NCI-H2081 (cell line): ENCODE measurements at regions not wholly inside any gene's neighbourhood (a gene's known extent, or its start where the extent isn't known, plus 50 kb on each side); places are given as distances from the start of the nearest gene placed in this dataset.
A peak's percentile ranks its signal among the peaks of the same experiment; 100 is the strongest.
"Not testable (repeated sequence)": the region's sequence is repeated elsewhere in the genome, so short reads cannot be mapped to it uniquely, and the experiment has no call there.

Source experiments
- DNase-seq, 2 experiments: peaks; one replicate each; lab custom pipeline; 2025; lab: John Stamatoyannopoulos, UW

DNA sequence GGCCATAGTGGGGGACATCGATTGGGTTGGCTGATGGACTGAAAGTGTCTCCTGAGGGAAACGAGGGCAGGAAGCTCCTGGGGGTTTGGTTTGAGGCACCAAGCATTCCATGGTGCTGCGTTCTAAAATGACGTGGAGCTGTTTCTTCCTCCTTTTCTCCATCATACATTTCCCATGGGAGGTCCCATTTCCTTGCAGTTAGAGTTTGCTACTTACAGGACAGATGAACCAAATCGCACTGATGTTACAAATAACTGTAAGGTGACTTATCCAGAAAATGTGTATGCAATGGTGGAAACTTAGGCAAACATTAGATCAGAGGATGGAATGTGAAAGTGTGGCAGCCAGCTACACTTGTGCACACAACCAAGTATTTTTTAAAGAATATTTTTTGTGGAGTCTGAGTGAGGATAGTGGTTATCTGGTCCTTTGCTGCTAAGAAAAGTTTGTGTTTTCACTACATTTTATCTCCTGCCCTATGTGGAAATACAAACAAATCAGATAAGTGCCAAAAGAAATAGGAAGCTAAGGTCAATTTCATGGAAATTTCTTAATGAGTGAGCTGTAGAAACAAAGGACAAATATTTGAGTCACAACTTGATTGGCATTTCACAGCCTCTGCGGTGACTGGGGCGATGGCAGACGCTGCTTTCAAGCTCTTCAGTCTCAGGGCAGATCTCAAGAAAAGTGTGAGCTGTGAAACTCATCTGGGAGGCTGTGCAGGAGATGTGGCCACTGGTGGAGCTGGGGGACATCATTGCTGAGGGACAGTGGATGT, 256.2 kb downstream of the TSN start:
- no peak for DNase-seq

DNA sequence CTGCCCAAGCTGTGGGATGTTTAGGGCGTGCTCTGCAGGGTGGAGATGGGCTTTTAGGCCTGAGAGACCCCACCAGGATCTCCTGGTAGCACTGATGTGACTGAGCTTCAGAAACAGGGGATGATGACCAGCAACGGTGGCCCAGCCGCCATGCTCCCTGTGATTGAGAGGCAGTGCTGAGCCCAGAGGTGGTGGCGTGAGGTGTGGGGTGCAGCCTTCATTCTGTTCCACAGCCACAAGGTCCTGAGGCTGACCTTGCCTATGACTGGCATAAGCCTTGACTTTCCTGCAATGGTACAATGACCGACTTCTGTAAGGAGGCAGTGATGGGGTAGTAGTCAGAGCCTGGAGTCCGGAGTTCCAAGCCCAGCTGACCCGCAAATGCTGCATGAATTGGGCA, 263.3 kb downstream of the TSN start:
- no peak for DNase-seq

DNA sequence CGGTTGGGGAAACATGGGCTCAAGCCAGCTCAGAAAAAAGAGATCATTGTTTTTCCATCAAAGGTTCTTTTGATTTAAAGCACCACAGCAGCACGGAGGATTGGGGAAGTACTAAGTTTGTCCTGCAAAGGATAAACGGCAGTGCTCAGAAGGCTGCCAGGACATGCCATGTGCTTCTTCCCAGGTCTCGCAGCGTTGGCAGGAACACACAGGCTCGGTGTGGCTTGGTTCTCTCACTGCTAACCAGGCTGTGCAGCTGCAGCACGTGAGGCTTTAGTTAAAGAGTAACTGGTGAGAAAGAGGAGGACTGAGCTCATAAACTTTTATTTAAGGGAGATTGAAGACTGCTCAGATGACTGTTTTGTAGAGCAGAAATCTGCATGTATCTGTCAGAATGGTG, 264.3 kb downstream of the TSN start:
- DNase-seq: no peak

DNA sequence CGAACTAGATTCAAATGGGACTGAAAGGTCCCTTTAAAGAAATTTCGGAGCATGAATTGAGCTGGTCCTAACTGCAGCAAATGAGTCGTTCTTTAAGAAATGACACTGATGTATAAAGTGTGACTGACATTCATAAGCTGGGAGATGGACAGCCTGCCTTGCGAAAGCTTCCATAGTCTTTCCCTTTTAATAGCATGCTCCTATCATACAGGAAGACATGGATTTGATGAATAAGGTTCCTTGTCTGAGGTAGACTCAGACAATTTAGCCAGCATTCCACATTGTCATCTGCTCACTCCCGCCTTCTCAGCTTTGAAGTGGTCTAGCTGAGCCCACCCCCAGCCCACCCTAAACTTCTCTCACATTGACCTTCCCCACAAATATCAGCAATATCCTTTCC, 264.9 kb downstream of the TSN start:
- DNase-seq: no peak

DNA sequence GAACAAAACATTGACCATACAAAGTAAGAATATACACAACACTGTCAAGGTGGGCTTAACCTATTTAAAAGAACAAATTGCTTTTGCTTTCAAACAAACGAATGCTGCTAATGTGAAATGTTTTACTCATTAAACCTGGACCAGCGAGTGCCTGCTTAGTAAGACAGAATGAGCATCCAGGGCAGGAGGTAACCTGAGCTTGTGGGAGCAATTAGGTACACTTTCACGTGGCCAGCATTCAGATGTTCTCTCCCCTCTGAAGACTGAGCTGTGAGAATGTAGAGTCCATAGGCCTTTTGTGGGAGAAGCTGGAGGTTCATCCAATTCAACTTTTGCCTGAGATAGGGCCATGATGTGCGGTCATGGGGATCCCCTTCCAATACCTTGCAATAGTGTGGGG, 266.5 kb downstream of the TSN start:
- DNase-seq: no peak

GRCh38 chr2:122022531-122022930, 267.1 kb downstream of the TSN start:
- DNase-seq: no peak

DNA sequence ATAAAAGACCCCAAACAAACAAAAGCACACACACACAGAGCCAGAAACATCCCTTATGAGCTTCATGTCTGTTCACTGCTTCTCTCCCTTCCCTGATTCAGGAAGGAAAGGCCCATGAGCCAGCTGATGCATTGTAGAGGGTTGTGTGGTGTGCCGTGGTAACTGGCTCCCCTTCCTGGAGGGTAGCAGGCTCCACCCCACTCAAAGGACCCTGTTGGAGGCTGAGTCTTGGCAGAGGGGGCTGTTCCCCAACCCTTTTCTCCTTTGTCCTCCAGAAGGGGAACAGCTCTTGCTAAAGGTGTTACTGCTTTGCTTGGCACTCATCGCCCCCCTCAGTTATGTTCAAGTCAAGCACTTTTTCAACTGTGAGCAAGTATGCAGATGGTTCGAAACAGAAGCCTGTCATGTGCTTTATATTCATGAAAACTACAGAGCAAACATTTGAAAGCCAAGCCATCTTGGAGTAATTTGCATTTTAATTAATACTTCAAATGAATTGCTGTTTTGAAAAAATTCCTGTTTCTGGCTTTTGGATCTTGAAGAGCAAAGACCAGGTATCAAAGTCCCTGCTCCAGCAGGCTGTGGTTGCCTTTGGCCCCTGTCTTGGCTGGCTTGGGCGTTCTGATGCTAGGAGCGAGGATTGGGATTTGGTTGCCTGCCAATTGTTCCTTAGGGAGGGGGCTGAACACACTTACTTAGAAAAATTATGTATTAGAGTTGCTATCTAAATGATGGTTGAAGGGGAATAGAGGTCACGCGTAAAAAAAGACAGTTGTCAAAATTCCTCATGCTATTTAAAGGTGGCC, 267.8 kb downstream of the TSN start:
- peak in 1 of 2 experiments; percentile 4 for DNase-seq

- no peak for DNase-seq
These were observed 272.2 kb downstream of the TSN start for GRCh38 chr2:122027510-122028217.

DNA sequence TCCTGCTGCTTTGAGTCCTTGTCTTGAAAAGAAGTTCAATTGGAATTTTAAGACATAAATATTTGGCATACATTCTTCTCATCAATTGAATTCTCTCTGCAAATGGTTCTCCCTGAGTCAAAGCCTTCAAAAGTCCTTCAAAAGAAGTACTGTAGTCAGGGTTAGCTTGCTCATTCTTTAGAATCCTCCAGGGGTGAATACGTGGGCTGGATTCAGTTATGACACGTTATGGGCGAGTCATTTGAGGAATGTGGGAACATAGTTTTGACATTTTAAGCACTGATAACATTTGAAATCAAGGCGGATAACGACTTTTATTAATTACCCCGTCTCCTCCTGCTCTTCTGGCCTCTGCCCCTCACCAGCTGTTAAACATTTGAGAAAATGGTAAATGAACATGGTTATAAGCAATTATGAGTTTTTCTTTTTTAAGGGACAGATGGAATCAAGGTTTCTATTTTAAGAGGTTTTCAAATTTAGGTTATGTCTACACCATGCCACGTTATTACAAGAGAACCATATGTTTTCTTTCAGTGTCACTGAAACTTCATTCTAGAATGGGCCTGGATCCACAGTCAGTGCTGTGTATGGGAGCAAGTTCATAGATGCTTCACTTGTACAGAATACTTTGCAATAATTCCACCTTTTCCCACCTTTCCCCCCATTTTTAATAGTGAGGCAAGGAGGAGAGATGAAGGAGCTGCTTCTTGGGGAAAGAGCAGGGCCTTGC, 273.1 kb downstream of the TSN start:
- DNase-seq: no peak

DNA sequence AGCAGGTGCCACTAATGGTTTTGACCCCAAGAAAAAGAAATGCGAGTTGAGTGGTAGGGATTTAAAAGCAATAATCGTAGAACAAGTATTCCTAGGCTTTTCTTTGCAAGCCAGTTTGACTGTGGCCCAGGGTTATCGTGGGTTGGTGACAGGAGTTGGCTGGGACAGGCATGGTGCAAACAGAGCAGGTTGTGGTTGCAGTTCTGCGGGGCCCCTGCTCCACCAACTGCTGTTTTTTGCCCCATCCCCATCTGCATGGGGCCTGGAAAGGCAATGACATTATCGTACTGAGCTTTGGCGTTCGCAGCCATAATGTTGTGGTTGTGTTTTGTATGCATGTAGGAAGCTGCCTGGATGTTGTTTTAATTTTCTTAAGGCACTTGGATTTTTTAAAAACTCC, 274.0 kb downstream of the TSN start:
- DNase-seq: no peak

- no peak for DNase-seq
These were observed 274.5 kb downstream of the TSN start for GRCh38 chr2:122029945-122030344.

DNA sequence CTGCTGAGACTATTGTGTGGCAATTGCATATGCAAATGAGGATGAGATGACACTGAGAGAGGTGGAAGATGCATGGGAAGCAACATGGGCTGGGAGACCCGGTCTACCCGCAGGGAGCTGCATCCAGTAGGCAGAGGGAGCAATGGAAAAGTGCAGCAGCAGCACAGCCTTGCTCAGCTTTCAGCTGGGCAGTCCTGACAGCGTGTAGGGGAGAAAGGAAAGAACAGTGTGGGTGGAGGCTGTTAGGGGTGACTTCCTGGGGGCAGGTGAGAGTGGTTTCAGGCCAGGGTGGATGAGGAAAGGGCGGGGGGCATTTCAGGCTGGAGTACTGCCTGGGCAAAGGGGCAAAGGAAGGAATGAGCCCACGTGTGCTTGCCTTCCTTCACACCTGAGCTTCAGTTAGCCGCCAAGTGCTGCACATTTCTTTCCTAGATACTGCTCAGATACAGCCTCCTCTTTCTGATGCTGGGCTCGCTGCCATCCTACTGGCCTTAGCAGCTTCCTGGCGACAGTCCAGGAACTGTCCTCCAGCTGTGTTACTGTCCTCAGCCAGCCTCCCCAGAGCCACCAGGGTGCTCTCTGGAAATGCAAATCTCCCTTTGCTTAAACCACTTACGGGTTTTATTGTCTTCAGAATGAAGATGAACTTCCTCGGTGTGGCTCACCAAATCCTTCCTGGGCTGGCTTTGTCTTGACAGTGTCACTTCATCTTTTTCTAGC, 276.3 kb downstream of the TSN start:
- DNase-seq: peak; percentile 2 to 40

DNA sequence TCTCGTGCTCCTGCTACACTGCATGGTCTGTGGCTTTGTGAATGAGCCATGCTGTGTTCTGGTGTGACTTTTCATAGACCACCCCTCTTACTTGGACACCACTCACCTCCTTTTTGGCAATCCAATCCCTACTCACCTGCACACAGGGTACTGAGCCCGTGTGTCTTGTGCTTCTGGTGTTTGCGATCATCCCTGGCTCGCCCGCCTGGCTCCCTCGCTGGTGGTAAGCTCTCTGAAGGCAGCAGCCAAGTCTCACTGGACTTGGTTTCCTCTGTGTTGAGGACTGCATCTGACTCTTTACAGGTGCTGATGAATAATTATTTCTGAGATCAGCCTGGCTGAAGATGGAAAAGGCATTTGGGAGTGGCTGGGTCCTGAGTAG, 276.8 kb downstream of the TSN start:
- no peak for DNase-seq

GRCh38 chr2:122033778-122034177, 278.3 kb downstream of the TSN start:
- DNase-seq: peak in 1 of 2 experiments; percentile 50

GRCh38 chr2:122034344-122034743, 278.9 kb downstream of the TSN start:
- DNase-seq: no peak

- DNase-seq: no peak
These were observed 279.3 kb downstream of the TSN start for GRCh38 chr2:122034777-122035176.

- not testable (repeated sequence) for DNase-seq
These were observed 283.4 kb downstream of the TSN start for GRCh38 chr2:122038816-122039215.

DNA sequence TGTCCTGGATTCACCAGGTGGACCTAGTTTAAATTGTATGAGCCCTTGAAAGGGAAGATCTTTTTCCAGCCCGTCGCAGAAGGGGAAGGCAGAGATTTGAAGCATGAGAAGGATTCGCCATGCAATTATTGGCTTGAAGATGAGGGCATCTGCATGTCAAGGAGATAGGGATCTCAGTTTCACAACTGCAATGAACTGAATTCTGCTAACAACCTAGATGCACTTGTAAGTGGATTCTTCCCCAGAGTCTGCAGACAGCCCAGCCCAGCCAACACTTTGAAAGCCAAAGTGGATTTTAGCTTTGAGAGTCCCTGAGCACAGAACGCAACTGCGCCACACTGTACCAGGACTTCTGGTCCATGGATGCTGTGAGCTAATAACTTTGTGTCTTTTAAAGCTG, 286.0 kb downstream of the TSN start:
- no peak for DNase-seq

DNA sequence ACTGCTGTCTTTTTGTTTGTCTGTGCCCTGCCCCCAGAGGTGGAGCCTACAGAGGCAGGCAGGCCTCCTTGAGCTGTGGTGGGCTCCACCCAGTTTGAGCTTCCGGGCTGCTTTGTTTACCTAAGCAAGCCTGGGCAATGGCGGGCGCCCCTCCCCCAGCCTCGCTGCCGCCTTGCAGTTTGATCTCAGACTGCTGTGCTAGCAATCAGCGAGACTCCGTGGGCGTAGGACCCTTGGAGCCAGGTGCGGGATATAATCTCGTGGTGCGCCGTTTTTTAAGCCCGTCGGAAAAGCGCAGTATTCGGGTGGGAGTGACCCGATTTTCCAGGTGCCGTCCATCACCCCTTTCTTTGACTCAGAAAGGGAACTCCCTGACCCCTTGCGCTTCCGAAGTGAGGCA, 296.2 kb downstream of the TSN start:
- not testable (repeated sequence) for DNase-seq

- no peak for DNase-seq
These were observed 300.1 kb downstream of the TSN start for GRCh38 chr2:122055521-122055931.

DNA sequence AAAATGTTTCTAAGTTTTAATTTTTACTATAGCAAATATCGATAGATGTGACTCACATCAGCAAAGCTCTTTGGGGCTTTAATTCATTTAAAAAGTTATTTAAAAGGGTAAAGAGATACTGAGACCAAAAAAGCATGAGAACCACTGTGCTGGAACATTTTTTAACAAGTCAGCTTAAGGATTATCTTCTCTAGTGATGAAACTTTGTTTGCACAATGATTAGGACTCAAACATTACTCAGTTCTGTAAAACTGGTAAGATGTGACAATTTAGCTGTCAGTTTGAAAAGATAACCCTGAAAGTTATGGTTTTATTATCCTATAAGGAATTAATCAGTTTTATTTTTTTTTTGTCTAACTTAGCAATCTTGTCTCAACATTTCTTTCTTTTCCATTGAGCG, 301.4 kb downstream of the TSN start:
- DNase-seq: no peak
